Activated T-cell treated with anti-CD3 and anti-CD28 coated beads, Interleukin-2, amount 50 U/mL, for 72 hours (primary cell): ENCODE measurements at regions not wholly inside any gene's neighbourhood (a gene's known extent, or its start where the extent isn't known, plus 50 kb on each side); places are given as distances from the start of the nearest gene placed in this dataset.
"Not testable (repeated sequence)": the region's sequence is repeated elsewhere in the genome, so short reads cannot be mapped to it uniquely, and the experiment has no call there.

Experiments used
- ATAC-seq, 2 donors: fragments of 150-1000 bp; cut with Tn5 transposase; replicated peaks in 1 of 2; 2 replicates each; pipeline ENCODE4 v1.10.0; 2021; ENCODE audit warnings: moderate library complexity in 2 of 2, mild to moderate bottlenecking in 1 of 2
- DNase-seq, 2 donors: peaks; one replicate each; pipeline ENCODE4 v3.0.0; 2021 to 2022; ENCODE audit warnings: mixed read lengths in 1 of 2
- H3K27ac Mint-ChIP-seq: one replicate; pipeline ENCODE4 v1.8.0; 2022; ENCODE audit warnings: mild to moderate bottlenecking, moderate library complexity, mixed read lengths
- H3K27me3 Mint-ChIP-seq: one replicate; pipeline ENCODE4 v1.8.0; 2022; ENCODE audit warnings: low read depth, mixed read lengths
- H3K36me3 Mint-ChIP-seq, 2 donors: one replicate each; pipeline ENCODE4 v1.8.0; 2022; ENCODE audit warnings: mixed read lengths in 2 of 2, mild to moderate bottlenecking in 1 of 2; ENCODE audit not compliant: insufficient read depth in 2 of 2
- H3K4me1 Mint-ChIP-seq: one replicate; pipeline ENCODE4 v1.8.0; 2022; ENCODE audit warnings: low read depth, mixed read lengths
- H3K4me3 Mint-ChIP-seq, 2 donors: one replicate each; pipeline ENCODE4 v1.8.0; 2022; ENCODE audit warnings: mild to moderate bottlenecking in 2 of 2, mixed read lengths in 2 of 2, moderate library complexity in 2 of 2
- H3K9me3 Mint-ChIP-seq, 2 donors: one replicate each; pipeline ENCODE4 v1.8.0; 2022; ENCODE audit warnings: mixed read lengths in 2 of 2

DNA sequence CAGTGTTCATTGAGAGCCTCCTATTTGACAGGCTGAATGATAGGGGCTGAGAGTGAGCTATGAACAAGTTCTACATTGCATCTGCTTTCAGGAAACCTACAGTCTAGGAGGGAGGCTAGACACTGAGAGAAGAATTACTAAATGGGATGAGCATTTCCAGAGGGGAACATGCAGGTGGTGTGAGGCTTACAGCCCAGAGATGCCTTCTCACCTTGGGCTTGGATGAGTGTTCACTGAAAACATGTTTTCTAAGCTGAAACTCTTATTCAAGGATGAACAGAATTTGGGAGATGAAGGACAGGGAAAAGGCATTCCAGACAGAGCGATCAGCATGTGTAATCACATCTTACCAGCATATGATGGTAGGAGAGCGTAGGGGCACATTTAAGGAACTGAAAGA, 177.5 kb upstream of the E2F8 start:
- H3K4me3 Mint-ChIP-seq = no peak overlapping the region
- no peak overlapping the region for H3K27ac Mint-ChIP-seq
- H3K36me3 Mint-ChIP-seq = no peaks in the 10 kb centered on the region
- DNase-seq = no peak
- H3K4me1 Mint-ChIP-seq = no peaks in the 10 kb centered on the region
- no peak for ATAC-seq
- H3K9me3 Mint-ChIP-seq = peaks cover 2 to 8% of the 10 kb centered on the region in 2 donors
- H3K27me3 Mint-ChIP-seq = peaks cover 12% of the 10 kb centered on the region

- H3K27ac Mint-ChIP-seq, H3K36me3 Mint-ChIP-seq, ATAC-seq, H3K4me3 Mint-ChIP-seq, DNase-seq, H3K9me3 Mint-ChIP-seq, H3K4me1 Mint-ChIP-seq: not testable (repeated sequence)
- peaks cover 44% of the 10 kb centered on the region for H3K27me3 Mint-ChIP-seq
Observed at GRCh38 chr11:19412070-19412469, 171.3 kb upstream of the E2F8 start.

DNA sequence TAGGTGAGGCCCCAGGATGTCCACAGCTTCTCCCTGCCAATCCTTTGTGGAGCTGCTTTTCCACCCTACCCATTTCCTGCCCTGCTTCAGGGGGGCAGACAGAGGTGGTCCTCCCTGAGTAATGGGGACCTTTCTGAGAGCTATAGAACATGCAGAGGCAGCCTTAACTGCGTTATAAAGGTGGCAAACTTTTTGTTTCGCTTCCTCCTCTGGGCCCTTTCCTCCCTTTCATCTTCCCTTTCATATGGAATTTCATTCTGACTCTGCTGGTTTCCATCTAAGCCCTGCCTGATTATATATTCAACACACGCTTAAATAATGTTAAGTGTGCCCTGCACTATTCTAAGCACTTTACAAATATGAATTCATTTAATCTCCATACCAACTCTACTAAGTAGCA, 169.3 kb upstream of the E2F8 start:
- ATAC-seq = no peak
- peaks cover 0 to 5% of the 10 kb centered on the region in 2 donors for H3K9me3 Mint-ChIP-seq

GRCh38 chr11:19409307-19409706, 168.6 kb upstream of the E2F8 start:
- H3K4me1 Mint-ChIP-seq = peaks cover 5% of the 10 kb centered on the region
- H3K27me3 Mint-ChIP-seq = peaks cover 53% of the 10 kb centered on the region
- ATAC-seq = no peak

More for the DNA sequence above, 169.3 kb upstream of the E2F8 start:
- Mint-ChIP-seq H3K27me3 (peaks cover 59% of the 10 kb centered on the region), H3K36me3 (no peaks in the 10 kb centered on the region), H3K4me1 (peaks cover 5% of the 10 kb centered on the region), H3K4me3 (no peak overlapping the region), H3K27ac (no peak overlapping the region)
- DNase-seq = no peak

GRCh38 chr11:19407677-19408270, 167.0 kb upstream of the E2F8 start:
- no peak for DNase-seq
- Mint-ChIP-seq H3K4me3 (no peak overlapping the region), H3K4me1 (peaks cover 5% of the 10 kb centered on the region), H3K36me3 (no peaks in the 10 kb centered on the region), H3K27me3 (peaks cover 51% of the 10 kb centered on the region), H3K9me3 (no peaks in the 10 kb centered on the region), H3K27ac (no peak overlapping the region)
- ATAC-seq = no peak

More at GRCh38 chr11:19409307-19409706, 168.6 kb upstream of the E2F8 start:
- no peak for DNase-seq
- no peaks in the 10 kb centered on the region for H3K36me3 Mint-ChIP-seq
- peaks cover 0 to 4% of the 10 kb centered on the region in 2 donors for H3K9me3 Mint-ChIP-seq
- H3K27ac Mint-ChIP-seq = no peak overlapping the region
- H3K4me3 Mint-ChIP-seq = no peak overlapping the region

- no peak overlapping the region for H3K4me3 Mint-ChIP-seq
- DNase-seq (no peak), ATAC-seq (no peak)
- H3K9me3 Mint-ChIP-seq = no peaks in the 10 kb centered on the region
- peaks cover 43% of the 10 kb centered on the region for H3K27me3 Mint-ChIP-seq
- no peaks in the 10 kb centered on the region for H3K36me3 Mint-ChIP-seq
- H3K27ac Mint-ChIP-seq = no peak overlapping the region
- H3K4me1 Mint-ChIP-seq = peaks cover 5% of the 10 kb centered on the region
Observed at GRCh38 chr11:19405966-19406365, 165.2 kb upstream of the E2F8 start.

GRCh38 chr11:19404787-19405186, 164.0 kb upstream of the E2F8 start:
- ATAC-seq (no peak), DNase-seq (no peak)
- no peak overlapping the region for H3K27ac Mint-ChIP-seq
- no peak overlapping the region for H3K4me3 Mint-ChIP-seq
- no peaks in the 10 kb centered on the region for H3K4me1 Mint-ChIP-seq
- H3K36me3 Mint-ChIP-seq = no peaks in the 10 kb centered on the region
- H3K9me3 Mint-ChIP-seq = no peaks in the 10 kb centered on the region
- peaks cover 31% of the 10 kb centered on the region for H3K27me3 Mint-ChIP-seq

GRCh38 chr11:19403196-19403895, 162.6 kb upstream of the E2F8 start:
- Mint-ChIP-seq H3K4me3 (no peak overlapping the region), H3K27ac (no peak overlapping the region), H3K27me3 (peaks cover 31% of the 10 kb centered on the region), H3K36me3 (no peaks in the 10 kb centered on the region), H3K9me3 (no peaks in the 10 kb centered on the region), H3K4me1 (no peaks in the 10 kb centered on the region)
- DNase-seq (no peak), ATAC-seq (no peak)

DNA sequence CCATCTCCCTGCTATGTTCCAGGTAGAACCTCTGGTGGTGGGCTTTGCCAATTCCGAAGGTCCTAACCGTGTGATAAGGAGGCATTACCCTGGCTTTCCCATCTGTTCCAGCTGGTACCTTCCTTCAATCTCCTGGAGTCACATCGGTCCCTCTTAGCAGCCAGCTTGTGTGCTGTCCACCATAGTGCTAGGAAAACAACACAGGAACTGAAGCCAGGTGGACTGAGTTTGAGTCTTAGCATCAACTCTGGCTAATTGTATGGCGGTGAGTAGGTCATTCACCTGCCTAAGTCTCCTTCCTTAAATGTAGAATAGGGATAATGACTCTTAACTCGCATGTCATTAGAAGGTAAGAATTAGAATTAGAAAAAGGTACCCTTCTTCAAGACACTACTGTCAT, 159.6 kb upstream of the E2F8 start:
- ATAC-seq (no peak), DNase-seq (no peak)
- H3K36me3 Mint-ChIP-seq = no peaks in the 10 kb centered on the region
- H3K4me1 Mint-ChIP-seq = no peaks in the 10 kb centered on the region
- peaks cover 15% of the 10 kb centered on the region for H3K27me3 Mint-ChIP-seq
- H3K27ac Mint-ChIP-seq = no peak overlapping the region
- H3K9me3 Mint-ChIP-seq = no peaks in the 10 kb centered on the region
- no peak overlapping the region for H3K4me3 Mint-ChIP-seq

DNA sequence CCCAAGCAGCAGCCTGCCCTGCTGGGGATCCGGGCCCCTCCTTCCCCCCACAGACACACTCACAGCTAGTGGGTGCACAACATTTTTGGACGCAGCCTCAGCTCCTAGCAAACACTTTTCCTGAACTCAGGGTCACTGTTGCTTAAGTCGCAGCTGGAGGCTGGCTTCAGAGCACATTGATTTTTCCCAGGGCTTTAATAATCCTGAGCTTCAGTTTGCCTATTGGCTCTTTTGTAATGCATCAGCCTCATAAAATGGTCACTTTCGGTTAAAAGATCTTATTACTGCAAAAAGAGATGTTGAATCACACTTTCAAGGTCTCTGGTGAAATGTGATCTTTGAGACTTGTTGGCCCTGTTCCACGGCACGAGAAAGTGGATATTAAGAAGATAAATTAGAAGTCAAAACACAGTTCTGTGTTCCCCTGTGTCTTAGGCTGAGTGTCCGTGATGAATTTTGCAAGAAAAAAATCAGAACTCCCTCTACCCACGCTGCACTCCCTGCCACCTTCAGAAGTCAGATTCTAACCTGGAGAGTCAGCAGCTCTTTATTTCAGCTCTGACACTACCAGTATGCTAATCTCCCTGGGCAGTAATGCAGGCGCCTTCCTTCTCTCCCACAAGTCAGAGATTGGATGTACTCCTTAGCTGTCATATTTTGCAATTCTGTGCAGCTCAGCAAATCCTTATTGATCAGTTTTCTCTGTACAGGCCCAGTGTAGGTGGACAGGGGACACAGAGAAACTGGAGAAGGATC, 158.2 kb upstream of the E2F8 start:
- H3K4me3 Mint-ChIP-seq = no peak overlapping the region
- H3K27ac Mint-ChIP-seq = no peak overlapping the region
- H3K4me1 Mint-ChIP-seq = peaks cover 10% of the 10 kb centered on the region
- peaks cover 13% of the 10 kb centered on the region for H3K27me3 Mint-ChIP-seq
- ATAC-seq (no peak), DNase-seq (no peak)
- H3K36me3 Mint-ChIP-seq = no peaks in the 10 kb centered on the region
- H3K9me3 Mint-ChIP-seq = no peaks in the 10 kb centered on the region

- H3K9me3 Mint-ChIP-seq = no peaks in the 10 kb centered on the region
- no peak for DNase-seq
Observed at GRCh38 chr11:19398273-19398672, 157.5 kb upstream of the E2F8 start.

DNA sequence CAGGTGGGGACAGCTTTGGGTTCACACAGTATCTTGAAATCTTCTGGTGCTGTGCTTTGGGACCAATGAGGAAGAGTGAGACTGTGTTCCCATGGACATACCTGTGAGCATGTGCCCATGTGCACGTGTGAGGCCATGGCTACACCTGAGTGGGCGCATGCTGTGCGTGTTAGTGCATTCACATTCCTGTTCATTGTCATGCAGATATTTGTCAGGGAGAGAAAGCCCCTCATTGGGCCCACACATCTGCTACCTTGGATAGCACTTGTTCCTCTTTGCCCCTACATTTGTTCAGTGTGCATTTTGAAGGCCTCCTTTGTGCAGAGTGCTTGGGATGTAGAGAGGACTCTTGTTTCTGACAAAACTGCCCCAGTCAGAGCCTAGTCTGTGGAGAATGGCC, 154.3 kb upstream of the E2F8 start:
- peaks cover 0 to 4% of the 10 kb centered on the region in 2 donors for H3K9me3 Mint-ChIP-seq
- DNase-seq (no peak), ATAC-seq (no peak)
- peaks cover 5% of the 10 kb centered on the region for H3K27me3 Mint-ChIP-seq
- H3K4me3 Mint-ChIP-seq = no peak overlapping the region
- H3K27ac Mint-ChIP-seq = no peak overlapping the region
- peaks cover 10% of the 10 kb centered on the region for H3K4me1 Mint-ChIP-seq
- no peaks in the 10 kb centered on the region for H3K36me3 Mint-ChIP-seq

More at GRCh38 chr11:19398273-19398672, 157.5 kb upstream of the E2F8 start:
- Mint-ChIP-seq H3K4me3 (no peak overlapping the region), H3K27me3 (peaks cover 10% of the 10 kb centered on the region), H3K36me3 (no peaks in the 10 kb centered on the region), H3K27ac (no peak overlapping the region), H3K4me1 (peaks cover 10% of the 10 kb centered on the region)
- ATAC-seq = no peak

GRCh38 chr11:19394525-19395016, 153.8 kb upstream of the E2F8 start:
- peak overlapping the region in 1 of 2 donors; percentile 4 for H3K4me3 Mint-ChIP-seq
- H3K27ac Mint-ChIP-seq = no peak overlapping the region
- no peaks in the 10 kb centered on the region for H3K36me3 Mint-ChIP-seq
- DNase-seq (peak; percentile 28 to 63), ATAC-seq (peak; percentile 89 to 95)
- H3K27me3 Mint-ChIP-seq = peaks cover 5% of the 10 kb centered on the region
- peaks cover 10% of the 10 kb centered on the region for H3K4me1 Mint-ChIP-seq
- peaks cover 0 to 4% of the 10 kb centered on the region in 2 donors for H3K9me3 Mint-ChIP-seq
